CD4-positive, alpha-beta T cell treated with Interleukin-1 beta for 1 hour (primary cell): ENCODE measurements at regions not wholly inside any gene's neighbourhood (a gene's known extent, or its start where the extent isn't known, plus 50 kb on each side); places are given as distances from the start of the nearest gene placed in this dataset.
"Not testable (repeated sequence)": the region's sequence is repeated elsewhere in the genome, so short reads cannot be mapped to it uniquely, and the experiment has no call there.

Experiments used
- DNase-seq, 2 donors: peaks; one replicate each; pipeline ENCODE4 v3.0.0-alpha.2; 2020 to 2022

DNA sequence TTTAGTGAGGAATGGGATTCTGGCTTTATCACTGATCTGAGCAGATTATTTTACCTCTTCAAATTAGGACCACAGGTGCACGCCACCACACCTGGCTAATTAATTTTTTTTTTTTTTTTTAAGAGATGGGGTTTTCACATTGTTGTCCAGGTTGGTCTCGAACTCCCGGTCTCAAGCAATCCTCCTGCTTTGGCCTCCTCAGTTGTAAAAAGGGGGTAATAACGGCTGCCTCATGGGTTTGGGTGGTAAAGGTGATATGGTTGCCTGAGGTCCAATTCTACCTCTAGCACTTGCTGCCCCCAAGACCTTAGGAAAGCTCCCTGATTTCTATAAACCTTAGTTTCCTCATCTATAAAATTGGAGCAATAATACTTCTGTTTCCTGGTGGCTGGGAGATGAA is 130.7 kb upstream of the HS3ST2 start:
- no peak for DNase-seq

DNA sequence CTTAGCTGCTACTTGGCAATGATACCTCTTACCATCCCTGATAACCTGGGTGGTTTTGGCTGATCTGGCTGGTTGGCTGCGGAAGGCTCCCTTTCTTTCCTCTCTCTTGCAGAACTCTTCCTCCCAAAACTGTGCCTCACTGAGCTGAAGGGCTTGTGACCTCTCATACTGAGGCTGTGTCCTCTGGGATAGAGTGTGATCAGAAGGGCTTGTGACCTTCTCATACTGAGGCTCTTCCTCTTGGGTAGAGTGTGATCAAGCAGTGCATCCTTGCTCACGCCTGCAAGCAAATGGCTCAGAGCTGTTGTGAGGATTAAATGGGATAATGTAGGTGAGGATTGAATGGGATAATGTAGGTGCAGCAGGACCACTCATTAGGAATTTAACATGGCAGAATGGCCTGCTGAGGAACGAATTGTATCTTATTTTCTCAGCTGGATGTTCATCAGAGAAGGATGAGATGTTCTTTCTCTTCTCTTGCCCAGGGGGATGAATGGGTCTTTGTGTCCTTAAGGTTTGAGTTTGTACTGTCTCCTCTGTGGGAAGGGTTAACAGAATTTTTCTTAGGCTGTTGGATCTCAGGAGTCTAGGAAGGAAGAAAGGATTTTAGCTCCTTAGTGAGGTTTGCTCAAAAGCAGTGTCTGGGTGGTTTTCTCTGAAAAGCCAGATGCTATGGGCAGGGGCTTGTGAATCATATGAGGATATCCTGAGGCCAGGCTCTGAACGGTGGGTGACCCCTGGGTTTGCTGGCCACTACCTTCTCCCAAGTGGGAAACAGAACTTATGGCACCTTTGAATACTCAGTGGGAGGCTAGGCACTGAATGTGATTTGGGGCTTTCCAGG is 130.0 kb upstream of the HS3ST2 start:
- no peak for DNase-seq

DNA sequence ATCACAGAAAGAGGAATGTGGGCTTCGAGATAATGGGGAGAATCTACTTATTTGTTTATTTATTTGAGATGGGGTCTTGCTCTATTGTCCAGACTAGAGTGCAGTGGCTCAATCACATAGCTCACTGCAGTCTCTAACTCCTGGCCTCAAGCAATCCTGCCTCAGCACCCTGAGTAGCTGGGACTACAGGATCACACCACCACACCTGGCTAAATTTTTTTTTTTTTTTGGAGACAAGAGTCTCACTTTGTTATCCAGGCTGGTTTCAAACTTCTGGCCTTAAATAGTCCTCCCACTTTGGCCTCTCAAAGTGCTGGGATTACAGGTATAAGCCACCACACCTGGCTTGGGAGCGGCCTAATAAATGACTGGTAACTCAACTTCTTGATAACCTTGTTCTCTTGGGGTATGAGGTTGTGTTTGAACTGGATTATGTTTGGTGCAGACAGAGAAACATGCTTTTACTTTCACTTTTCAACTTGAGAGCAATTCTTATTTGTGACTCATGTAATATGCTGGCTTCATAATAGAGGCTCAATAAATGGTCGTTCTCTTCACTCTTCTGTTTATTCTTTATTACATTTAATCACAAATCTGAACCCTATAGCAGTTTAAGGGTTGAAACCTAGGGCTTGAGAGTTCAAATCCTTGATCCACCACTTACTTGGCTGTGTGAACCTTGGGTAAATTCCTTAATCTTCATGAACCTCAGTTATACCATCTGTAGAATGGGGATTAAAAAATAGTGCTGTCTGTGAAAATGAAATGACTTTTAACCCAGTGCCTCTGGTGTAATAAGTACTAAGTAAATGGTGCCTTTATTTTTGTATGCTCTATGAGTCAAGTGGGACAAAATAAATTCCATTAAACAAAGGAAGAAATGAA is 129.1 kb upstream of the HS3ST2 start:
- no peak for DNase-seq

DNA sequence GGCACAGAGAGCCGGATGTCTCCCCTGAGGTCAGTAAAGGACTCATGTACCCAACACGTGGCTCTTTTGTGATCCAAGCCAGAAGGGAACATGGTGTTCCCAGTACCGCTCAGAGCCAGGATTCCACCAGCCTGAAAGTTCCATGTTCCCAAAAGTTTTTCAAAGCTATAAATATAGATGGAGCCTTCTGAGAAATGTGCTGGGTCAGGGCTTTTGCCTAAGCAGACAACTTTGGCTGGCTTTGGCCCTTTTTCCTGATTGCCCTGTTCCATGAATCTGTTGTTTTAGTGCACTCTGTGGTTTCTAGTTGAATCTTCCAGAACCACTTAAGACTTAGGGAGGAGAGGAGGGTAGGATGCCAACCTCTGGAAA is 128.5 kb upstream of the HS3ST2 start:
- DNase-seq, result no peak

DNA sequence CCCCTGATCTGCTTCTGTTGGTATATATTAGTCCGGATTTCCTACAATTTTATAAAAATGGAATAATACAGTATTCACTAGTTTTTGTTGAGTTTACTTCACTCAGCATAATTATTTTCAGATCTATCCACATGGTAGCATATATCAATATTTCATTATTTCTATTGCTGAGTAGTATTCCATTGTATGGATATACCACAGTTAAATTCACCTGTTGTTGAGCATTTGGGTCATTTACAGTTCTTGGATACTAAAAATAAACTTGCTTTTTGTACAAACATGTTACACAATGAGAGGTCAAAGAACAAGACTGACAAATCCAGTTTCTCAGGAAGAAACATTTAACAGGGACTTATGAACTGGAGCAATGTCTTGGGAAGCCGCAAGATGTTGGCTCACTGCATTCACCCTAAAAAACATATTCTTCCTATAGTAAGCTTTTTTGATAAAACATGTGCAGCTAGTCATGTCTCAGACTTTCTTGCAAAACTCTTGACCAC is 126.9 kb upstream of the HS3ST2 start:
- no peak for DNase-seq

DNA sequence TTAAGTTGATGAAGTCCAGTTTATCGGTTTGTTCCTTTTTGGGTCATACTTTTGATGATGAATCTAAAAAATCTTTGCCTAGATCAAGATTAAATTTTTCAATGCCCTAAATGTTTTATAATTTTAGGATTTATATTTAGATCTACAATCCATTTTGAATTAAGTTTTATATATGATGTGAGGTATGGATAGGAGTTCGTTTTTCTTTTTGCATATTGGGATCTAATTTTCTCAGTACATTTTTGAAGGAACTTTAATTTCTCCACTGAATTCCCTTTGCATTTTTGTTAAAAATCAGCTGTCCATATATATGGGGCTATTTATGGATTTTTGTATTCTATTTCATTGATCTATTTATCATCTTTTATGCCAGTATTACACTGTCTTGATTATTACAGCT is 125.5 kb upstream of the HS3ST2 start:
- DNase-seq, result no peak

DNA sequence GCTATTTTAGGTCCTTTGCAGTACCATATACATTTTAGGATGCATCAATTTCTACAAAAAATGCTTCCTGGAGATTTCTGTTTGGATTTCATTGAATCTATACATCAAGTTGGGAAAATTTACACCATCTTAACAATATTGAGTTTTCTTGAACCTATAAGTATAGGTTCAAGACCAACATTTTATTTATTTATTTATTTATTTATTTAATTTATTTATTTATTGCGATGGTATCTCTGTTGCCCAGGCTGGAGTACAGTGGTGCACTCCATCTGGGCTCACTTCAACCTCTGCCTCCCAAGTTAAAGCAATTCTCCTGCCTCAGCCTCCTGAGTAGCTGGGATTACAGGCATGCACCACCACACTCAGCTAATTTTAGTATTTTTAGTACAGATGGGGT is 125.0 kb upstream of the HS3ST2 start:
- DNase-seq, result no peak

DNA sequence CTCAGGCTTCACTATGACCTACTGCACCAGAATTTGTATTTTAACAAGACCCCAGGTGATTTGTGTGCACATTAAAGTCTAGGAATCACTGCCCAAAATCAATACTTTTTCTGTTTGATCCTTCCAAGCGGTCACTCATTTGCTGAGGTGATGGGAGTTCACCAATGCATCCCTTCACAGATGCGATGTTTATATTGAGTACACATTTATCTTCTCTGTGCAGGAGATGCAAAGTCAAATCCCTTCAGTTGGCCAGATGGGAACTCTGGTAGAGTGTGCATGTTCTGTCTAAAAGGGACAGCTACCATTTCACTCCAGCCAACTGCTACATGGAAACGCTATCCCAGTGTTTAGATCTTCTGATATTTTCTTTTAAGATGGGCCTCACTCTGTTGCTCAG is 122.6 kb upstream of the HS3ST2 start:
- DNase-seq, result no peak

DNA sequence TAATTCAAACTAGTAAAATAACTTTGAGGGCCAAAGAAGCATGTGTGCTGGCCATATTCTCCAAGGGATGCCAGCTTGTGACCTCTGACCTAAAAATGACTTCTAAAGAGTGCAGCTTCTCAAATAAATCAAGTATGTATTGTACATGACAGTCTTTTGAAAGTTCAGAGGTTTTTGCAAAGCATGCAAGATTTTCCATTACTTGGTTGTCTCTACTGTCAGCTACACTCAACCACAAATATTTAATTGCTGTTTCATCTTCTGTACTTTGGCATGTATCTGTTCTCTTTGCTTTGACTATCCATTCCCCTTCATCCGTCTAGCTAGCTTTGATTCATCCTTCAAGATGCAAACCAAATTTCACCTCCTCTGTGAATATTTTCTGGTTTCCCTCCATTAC is 121.9 kb upstream of the HS3ST2 start:
- DNase-seq, result no peak

DNA sequence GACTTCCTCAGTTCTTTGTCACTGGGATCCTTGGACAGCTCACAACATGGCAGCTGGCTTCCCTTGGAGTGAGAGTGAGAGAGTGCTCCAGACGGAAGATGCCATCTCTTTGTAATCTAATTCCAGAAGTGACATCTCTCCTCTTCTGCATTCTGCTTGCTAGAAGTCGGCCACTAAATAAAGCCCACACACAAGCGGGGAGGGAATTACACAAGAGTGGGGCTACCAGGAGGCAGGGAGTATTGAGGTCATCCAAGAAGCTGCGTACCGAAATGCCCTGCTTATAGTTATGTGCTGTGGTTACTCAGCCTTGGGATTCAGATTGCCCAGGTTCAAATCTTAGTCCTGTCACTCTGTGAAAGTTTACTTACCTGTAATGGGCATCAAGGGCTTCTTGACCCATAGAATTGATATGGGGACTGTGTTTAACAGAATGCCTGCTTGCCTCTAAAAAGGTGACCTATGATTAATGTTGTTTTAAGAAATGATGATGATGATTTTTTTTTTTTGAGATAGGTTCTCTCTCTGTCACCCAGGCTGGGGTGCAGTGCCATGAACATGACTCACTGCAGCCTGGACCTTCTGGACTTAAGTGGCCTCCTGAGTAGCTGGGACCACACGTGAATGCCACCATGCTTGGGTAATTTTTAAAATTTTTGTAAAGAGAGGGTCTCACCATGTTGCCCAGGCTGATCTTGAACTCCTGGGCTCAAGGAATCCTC is 120.9 kb upstream of the HS3ST2 start:
- no peak for DNase-seq

DNA sequence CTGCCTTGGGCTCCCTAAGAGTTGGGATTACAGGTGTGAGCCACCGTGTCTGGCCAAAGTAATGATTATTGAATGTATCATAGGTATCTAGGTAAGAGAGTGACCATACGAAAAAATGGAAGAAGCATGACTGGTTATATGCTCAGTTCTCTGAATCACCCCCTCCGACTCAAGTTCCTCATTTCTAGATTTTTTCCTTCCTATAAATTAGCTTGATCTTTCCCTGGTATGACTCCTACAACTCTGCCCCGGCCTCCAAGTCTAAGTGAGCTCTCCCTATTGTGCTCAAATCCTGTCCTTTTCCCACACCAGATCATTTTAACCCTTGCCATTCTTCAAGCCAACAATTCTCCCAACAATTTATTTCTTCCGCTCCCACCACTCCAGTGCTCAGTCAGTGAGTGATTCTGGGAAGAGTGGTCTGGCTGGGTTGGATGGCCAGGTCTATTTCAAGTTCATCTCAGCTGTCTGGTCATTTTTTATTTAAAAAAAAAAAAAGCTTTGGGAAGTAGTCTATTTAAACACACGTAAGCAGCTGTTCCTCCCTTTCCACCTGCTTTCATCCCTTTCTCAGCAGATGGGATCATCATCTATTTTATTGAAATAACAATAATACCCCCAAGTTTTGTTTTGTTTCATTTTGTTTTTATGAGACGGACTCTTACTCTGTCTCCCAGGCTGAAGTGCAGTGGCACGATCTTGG is 120.2 kb upstream of the HS3ST2 start:
- DNase-seq, result no peak

DNA sequence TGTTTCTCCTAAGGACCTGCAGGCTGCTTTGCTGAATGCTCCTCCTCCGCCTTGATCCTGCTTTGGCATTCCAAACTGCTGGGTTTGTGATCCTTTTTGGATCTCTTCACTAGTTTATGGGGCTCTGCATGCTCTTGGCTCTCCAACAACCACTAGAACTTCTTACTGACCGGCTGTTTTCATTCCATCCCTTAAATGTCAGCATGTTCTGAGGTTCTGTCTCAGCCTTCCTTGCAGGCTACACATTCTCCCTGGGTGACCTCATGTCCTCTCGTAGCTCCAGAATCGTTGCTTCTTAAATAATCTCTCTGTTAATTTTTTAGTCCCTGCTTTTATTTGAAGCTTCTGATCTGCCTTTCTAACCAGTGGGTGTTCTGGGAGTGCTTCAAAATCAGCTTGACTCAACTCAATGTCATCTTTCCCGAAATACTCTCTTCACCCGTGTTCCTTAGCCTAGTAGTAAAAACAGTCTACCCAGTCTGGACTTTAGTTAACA is 119.0 kb upstream of the HS3ST2 start:
- no peak for DNase-seq

DNA sequence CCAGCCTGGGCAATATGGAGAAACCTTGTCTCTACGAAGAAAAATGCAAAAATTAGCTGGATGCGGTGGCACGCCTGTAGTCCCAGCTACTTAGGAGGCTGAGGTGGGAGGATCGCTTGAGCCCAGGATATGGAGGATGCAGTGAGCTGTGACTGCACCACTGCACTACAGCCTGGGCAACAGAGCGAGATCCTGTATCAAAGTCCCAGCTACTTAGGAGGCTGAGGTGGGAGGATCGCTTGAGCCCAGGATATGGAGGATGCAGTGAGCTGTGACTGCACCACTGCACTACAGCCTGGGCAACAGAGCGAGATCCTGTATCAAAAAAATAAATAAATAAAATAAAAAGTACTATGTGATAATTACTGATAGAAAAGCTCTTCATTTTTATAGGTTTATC is 118.2 kb upstream of the HS3ST2 start:
- DNase-seq, result not testable (repeated sequence)

DNA sequence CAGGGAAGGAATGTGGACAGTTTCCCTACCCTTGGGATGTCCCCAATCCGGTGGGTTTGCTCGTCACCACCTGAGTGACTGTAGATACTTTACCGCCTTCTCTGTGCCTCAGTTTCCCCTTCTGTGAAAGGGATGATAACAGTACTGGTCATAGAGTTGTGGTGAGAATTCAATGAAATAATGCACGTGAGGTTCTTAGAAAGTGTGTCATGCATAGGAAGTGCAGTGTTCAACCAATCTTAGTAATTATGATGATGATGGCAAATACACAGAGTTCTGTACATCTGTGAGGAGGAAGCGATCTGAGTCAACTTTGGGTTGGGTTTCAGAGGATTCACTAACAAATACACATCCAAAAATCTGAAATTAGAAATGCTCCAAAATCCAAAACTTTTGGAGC is 114.6 kb upstream of the HS3ST2 start:
- no peak for DNase-seq

DNA sequence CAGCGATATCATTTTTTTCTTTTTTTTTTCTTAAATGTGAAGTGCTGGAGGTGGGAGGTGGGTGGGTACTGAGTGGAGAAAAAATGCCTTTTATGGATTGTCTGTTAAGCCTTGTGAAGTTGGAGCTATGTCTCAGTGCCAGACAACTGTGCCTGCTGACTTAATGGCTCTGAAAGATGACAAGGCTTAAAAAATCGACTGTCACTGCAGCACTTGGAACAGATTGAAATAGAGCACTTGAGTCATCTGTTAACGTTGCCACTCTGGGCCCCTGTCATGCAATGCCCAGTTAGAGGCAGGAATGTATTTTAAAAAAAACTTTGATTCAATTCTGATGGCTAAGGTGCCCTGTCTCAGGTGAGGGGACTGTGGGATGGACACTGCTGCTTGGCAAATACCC is 108.2 kb upstream of the HS3ST2 start:
- DNase-seq, result no peak

DNA sequence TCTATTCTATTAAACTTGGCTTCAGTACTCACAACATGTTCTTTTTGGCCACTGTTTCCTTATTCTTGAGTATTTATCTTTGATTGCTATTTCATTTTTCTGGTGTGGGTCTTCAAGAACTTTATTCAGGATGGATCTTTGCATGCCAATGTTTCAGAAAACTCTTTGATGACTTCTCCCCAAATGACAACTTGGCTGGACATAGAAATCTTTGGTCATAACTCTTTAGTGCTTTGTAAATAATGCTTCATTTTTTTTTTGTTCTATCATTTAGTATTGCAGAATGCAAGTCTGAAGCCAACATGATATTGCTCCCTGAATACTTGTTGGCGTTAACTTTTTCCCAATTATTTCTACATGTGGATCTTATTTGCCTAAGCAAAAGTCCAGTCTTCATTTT is 103.6 kb upstream of the HS3ST2 start:
- DNase-seq, result no peak

DNA sequence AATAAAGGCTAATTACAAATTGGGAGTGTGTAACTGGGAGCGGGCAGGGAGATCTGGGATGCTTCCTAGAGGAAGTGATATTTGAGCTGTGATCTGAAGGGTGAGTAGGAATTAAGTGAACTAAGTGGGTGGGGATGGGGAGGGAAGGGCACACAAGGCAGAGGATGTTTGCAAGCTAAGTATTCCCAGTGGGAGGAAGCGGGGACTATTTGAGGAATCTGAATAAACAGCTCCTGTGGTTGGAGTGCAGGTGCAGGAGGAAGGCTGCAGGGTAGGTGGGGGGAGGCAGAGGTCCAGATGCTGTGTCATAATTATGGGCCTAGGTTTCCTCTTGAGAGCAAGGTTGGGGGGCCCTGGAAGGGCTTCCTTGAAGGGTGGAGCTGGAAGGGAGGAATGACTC is 102.1 kb upstream of the HS3ST2 start:
- no peak for DNase-seq

DNA sequence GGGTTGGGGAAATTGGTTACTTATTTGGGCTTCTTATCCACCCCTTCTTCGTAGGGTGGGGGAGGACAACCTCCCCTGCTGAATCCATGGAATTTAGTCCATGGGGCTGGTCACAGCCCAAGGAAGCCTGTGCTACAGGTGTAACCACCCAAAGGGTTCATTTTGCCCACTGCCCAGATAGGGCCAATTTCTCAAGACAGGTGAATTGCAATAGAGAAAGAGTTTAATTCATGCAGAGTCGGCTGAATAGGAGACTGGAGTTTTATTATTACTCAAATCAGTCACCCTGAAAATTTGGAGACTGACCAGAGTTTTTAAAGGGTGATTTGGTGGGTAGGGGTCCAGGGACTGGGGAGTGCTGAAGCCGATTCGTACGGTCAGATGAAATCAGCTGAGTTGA is 101.5 kb upstream of the HS3ST2 start:
- DNase-seq, result no peak

DNA sequence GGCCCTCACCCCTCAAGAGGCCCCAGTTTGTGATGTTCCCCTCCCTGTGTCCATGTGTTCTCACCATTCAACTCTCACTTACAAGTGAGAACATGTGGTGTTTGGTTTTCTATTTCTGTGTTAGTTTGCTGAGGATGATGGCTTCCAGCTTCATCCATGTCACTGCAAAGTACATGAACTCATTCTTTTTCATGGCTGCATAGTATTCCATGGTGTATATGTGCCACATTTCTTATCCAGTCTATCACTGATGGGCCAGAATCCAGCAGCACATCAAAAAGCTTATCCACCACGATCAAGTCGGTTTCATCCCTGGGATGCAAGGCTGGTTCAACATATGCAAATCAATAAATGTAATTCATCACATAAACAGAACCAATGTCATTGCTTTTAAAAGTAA is 95.4 kb upstream of the HS3ST2 start:
- not testable (repeated sequence) for DNase-seq

DNA sequence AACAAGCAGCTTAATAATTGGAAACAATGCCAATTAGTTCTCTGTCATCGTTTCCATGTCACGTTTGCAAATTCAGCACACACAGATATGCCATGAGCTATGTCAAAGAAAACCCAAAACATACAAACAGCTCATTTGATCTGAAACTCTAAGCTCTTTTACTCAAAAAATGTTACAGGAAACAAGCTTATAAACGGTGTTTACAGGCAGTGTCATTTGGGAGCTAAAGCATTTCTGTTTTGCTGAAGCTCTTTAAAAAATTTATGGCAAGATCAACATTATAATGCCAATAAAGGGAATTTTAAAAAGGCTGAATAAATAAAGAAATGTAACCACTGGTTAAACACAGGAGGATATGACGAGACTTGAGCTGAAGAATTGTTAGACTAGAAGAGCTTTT is 94.0 kb upstream of the HS3ST2 start:
- DNase-seq, result no peak

DNA sequence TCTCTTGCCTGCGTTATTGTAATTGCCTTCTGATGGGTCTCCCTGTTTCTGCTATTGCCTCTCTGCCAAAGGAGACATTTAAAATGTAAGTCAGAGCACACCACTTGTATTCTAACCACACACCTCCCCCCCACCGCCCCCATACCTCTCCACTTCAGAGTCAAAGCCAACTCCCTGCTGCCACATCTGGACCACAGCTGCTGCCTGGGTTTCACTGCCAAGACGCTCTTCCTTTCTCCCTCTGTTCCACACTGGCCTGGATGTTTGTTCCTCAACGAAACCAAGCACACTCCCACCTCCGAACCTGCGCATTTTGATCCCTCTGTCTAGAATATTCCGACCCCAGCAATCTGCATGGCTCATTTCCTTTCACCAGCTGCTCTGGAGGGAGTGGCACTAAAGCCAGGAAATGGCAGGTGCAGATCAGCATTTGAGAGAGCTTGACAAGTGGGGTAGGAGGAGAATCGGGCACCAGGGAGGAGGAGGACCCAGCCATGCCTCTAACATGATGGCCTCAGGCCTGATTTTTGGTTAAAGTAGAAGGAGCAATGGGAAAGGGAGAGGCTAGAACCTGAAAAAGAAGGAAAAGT is 92.4 kb upstream of the HS3ST2 start:
- DNase-seq, result no peak
